LHCN-M2 (cell line): ENCODE measurements at regions not wholly inside any gene's neighbourhood (a gene's known extent, or its start where the extent isn't known, plus 50 kb on each side); places are given as distances from the start of the nearest gene placed in this dataset.

Experiments
- DNase-seq: peaks from one replicate; pipeline ENCODE4 v3.0.0-alpha.2; 2012; ENCODE audit warnings: low read depth

DNA sequence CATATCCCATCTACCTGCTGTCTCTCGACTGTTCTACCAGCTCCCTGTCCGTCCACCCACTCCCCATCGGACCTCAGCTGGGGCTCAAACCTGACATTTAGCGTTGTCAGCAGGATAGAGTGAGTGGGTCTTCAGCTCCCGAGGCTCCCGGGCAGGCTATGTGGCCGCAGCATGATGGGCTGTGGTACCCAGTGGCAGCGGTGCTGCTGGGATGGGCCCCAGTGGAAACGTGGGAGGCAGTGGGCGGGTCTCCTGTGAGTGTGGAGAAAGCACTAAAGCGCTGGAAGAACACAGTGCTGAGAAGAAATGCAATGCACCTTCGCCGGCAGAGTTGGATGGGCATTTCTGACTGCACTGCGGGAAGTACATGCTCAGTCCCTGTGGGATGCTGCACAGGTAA lies 204.8 kb upstream of the SYT4 start:
- DNase-seq, result no peak

DNA sequence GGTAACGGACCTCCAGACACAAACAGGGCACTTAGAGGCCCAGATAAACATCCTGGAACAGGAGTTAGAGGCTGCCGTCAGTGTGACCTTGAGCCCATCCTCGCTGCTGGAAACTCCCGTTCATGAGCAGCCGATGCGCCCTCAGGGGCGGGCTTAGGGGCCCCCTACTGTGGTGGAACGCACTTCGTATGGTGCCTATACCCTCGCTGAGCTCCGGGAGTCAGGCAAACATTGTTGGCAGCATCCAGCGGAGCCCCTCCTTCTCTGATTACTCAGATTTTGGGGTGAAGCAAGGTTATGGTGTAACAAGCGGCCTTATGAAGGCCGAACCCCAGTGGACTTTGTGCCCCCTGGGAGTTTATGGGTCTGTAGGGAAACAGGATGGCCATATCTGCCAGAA lies 205.3 kb upstream of the SYT4 start:
- DNase-seq, result no peak

DNA sequence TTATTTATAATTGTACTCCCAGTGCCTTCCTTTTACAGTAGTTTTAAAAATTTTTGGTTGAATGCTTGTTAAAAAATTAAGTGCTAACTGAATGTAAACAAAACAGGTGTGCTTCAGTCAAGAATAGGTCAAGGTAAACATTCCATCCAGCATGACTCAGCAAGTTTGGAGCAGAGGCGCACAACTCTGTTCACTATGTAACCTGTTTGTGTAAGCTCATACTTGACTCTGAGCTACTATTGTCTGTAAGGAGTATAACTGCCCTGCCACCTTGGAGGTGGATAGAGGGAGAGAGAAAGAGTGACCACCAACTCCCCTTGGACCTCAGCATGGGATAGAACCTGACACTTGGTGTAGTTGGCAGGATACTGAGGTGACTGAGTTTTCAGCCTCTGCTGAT lies 207.4 kb upstream of the SYT4 start:
- DNase-seq, result no peak

DNA sequence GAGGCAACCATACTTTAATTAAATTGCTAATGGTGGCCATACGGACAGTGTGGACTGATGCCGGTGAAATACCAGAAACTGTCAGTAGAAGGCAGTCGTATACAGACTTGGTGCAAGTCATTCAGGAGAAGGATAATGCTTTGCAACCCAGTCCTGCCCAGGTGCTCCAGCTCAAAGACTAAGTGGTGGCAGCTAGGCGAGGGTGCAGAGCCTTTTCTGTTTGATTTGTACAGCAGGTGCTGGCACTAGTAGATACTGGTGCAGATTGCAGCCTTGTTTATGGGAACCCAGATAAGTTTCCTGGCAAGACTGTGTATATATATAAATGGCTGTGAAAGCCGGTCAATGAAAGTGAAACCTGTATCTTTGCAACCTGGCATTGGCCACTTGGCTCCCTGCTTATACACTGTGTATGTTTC lies 208.3 kb upstream of the SYT4 start:
- no peak for DNase-seq

DNA sequence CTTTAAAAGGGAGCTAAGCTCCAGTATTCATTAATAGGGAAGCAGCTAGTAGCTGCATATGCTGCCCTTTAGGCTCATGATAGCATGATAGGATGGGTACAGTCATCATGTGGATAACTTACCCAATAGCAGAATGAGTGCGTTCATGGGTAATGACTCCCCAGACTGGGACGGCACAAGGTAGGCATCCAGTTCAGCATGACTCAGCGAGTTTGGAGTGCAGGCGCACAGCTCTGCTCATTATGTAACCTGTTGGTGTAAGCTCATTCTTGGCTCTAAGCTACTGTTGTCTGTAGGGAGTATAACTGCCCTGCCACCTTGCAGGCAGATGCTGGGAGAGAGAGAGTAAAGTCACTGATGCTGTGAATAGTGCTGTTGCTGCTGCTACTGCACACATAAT lies 209.2 kb upstream of the SYT4 start:
- DNase-seq, result peak; percentile 29

DNA sequence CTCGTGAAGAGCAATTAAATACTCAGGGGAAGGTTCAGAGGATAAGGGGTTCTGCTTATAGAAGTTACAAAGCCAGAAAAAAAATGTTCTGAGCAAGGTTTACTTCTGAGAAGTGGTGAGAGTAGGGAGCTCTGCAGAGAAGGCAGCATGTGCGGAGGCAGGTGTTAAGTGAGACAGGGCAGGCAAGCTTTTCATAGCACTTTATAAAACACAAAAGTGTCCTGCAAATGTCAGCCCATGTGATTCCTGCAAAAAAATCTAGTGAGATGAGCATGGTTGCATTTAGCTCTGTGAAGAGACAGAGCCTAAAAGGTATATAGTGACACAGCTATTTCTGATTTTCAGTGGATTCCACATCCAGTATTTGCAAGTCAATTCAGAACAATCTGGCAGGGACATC lies 223.8 kb upstream of the SYT4 start:
- DNase-seq, result no peak

DNA sequence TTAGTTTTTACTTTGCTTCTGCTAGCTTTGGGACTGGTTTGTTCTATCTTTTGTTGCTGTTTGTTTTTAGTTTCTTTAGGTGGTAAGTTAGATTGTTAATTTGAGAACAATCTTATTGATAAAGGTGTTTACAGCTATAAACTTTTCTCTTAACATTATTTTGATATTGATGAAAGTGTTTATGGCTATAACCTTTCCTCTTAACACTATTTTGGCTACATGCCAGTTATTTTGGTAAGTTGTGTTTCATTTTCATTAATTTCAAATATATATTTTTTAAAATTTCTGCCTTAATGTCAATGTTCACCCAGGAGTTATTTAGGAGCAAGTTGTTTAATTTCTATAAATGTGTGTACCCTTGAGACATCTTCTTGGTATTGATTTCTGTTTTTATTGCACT lies 229.6 kb upstream of the SYT4 start:
- no peak for DNase-seq

DNA sequence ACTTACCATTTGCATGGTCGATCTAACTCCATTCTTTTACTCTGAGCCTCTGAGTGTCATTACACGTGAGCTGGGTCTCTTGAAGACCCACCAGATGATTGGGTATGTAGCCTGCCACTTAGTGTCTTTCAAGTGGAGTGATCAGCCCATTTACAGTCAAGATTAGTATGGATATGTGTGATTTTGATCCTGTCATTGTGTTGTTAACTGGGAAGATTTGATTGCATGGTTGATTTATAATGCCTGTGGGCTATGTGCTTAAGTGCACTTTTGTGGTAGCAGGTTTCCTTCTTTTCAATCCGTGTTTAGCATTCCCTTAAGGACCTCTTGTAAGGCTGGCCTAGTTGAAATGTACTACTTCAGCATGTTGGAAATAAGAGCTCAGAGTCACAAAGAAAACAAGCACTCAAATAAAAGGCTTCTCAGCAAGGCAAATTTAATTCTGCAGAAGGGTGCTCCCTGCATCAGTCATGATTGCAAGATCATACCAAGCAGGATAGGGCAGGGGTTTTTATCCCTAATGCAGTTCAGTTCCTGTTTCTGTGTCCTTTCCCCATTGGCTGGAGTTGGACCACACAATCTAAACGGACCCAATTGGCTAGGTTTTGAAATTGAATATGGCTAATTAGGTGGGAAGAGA lies 230.7 kb upstream of the SYT4 start:
- no peak for DNase-seq

DNA sequence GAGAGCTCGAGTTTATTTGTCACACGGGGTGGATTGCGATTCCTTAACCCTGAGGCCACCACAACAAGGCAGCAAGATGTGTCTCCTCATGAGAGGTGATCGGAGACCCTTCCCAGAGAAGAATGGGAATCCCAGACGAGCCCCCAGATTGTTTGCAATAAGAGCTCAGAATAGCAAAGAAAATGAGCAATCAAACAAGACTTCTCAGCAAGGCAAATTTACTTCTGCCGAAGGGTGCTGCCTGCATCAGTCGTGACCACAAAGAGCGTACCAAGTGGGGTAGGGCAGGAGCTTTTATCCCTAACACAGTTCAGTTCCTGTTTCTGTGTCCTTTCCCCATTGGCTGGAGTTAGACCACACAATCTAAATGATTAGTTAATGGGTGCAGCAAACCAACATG lies 237.5 kb upstream of the SYT4 start:
- DNase-seq, result no peak

DNA sequence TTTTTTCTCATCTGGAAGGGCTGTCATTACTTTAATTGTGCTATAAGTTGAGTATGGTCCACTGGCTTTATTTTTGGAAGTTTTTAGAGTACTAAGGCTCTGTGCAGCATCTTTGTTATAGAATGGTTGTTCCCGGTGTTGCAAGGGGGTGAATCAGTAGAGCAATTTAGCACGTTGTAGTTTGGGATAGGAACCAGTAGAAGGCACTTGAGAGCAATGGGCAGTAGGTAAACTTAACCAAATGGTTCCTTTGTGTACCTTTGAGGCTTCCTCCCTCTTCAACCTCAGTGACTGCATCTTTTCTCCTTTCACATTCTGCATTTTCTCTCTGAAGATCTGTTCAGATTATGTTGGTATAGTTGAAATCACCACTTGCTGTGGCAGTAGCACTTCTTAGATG lies 238.2 kb upstream of the SYT4 start:
- no peak for DNase-seq

DNA sequence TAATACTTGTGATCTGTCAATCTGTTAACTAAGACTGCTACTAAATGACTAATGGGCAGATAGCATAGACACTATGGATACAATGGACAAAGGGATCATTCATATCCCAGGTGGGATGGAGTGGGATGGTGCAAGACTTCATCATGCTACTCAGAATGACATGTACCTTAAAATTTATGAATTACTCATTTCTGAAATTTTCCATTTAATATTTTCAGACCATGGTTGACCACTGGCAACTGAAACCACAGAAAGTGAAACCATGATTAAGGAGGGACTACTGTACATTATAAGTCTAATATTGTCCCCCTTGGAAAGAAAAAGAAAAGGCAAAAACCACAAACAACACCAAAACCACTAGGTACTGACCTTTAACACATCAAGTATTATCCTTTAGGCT lies 247.0 kb upstream of the SYT4 start:
- peak; percentile 24 for DNase-seq

DNA sequence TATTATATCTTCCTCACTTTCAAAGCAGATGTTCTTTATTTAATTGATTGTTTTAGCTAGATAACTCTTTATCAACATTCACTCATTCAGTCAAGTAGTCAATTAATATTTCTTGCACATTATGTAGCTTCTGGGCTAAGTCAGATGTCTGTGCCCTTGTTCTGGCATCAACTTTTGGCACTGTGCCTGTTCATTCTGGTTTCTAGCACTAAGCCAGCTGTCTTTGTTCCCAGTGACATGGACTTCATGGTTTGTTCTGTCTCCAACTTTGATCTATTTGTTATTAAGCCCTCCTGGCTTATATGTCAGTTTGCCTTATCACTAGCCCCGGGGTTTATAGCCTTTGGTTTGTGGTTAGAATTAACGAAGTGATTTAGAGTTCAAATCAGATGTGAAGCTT lies 247.9 kb upstream of the SYT4 start:
- peak; percentile 81 for DNase-seq

DNA sequence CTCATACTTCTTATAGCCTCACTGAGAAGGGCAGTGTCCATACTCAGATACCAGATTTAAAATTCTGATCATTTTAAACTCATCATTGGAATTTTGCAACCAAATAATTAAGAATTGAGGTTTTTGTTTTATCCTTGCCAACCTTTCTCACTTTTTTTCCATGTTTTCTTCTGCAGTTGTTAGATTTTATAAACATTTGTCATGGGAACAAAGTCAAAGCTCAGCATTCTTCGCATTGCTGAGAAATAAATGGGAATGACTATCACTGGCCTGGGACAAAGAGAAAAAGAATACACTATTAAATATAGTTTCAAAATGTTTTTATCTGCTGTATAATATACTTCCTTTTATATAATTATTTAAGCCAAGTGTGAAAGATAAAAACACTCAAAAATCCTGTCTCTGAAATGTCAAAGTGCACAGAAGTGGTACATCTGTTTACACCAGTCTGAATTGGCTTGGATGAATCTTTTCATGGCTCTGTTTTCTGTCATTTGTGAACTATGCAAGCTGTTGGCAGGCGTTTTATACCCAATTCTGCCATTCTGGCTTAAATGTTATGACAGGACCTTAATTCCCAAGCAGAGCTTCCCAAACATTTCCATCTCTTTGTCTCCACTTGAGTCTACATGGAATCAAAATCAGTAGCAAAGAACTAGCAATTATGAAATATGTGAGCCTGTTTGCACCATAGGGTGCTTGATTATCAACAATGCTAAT lies 249.3 kb upstream of the SYT4 start:
- peak; percentile 61 for DNase-seq

DNA sequence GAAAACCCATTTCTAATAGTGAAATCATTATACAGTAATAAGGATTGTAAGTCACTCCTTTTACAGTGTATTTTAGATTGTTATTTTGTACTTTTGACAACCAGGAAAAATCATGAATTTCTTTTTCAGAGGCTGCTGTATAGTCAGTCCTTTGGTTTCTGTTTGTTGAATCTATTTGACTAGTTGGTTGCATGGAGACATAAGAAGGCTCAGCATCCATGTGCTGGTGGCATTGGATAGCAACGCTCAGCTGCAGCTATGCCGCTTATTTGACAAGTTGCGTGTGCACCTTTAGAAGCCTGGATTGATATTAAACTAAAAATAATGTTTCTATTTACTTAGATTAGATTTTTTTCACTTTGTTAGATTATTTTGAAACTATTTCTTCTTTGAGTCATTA lies 254.1 kb upstream of the SYT4 start:
- no peak for DNase-seq

DNA sequence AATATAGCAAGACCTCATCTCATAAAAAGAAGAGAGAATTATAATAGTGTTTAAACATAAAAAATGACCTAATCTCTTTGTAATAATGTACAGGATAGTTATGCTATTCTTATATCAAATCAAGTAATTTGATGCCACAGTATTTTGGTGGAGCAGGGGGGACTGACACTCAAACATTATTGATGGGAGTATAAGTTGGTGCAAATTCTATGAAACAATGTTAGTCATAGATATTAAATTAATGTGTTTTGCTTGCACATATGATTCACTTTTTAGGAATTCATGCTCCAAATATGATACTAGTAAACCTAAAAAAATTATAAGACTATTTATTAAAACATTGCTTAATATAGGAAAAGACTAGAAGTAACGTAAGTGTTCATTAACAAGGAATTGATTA lies 256.1 kb upstream of the SYT4 start:
- no peak for DNase-seq

DNA sequence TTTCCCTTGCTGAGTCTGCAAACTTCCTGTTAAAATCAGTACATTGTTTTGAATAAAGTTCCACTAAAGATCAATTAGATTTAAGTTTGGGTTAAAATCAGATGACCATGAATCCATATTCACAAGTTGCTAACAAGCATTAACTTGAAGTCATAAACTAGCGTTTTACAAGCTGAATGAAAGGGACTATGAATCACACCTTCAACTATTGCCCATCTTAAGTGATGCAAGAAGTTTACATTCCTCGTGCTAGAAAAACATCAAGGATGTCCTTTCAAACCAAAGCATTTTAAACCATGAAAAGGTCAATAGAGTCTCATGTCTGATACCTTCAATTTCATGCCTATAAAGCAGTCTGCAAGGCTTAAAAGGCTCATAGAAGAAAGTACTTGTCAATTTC lies 257.2 kb upstream of the SYT4 start:
- peak; percentile 57 for DNase-seq

DNA sequence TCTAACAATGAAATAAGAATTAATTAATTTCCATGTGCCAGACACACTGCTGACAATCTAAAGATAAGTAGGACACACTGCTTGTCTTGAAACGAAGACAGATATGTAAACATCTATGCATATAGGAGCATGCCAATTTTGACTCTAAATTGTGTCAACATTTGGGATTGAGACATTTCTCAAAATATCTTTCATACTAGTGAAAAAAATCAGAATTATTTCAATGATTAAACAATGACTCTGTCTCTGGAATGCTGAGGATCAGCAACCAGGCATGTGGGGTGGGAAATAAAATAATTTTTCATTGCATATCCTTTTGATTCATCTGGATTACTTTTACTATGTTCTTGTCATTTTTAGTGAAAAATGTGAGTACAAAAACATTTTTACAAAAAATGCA lies 262.6 kb upstream of the SYT4 start:
- peak; percentile 47 for DNase-seq

DNA sequence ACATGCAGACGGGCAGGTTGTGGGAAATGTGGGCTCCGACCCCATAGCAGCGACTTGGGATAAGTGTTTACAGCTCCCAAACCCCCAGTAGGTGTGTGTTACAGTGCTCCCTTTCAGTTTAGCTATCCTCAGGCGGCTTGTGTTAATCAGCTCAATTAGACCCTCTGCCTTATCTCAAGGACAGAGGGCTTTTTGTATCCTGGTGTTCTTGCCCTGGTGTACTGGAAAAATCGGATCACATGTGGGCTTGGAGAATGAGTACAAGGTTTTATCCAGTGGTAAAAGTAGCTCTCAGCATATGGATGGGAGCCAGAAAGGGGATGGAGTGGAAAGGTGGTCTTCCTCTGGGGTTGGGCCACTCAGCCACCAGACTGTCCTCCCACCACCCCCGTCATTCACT lies 264.7 kb upstream of the SYT4 start:
- DNase-seq, result no peak

DNA sequence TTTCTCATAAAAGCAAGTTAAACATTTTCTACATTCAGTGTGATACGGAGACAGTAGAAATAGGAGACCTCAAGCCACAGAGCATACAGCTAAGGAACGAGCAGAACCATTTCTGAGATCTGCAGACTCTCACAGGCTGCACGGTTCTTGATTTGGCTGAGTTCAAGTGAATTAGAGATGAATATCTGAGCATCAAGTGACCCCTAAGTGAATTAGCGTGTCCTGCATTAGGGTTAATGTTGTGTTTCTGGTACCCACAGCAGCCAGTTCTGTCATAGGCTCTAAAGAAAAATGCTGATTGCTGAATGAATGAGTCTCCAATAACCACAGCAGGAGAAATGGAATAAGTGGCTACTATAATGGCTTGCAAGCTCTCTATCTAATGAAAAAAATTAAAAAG lies 265.9 kb upstream of the SYT4 start:
- no peak for DNase-seq

DNA sequence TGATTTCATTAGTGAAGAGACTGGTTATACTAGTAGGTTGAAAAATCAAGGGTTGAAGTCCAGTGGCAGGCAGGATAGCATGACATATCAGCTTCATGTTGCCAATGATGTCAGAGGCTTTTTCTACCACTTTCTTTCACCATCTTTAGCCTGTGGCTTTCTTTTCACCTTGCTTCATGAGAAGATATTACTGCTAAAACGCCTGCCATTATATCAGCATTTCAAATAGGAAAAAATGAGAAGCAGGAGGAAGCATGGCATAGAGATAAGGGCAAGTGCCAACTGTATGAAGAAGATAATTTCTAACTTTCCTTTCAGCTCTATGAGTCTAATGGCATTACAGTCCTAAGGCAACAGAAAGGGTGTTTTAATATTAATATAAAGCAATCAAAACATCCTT lies 270.2 kb upstream of the SYT4 start:
- DNase-seq, result no peak

DNA sequence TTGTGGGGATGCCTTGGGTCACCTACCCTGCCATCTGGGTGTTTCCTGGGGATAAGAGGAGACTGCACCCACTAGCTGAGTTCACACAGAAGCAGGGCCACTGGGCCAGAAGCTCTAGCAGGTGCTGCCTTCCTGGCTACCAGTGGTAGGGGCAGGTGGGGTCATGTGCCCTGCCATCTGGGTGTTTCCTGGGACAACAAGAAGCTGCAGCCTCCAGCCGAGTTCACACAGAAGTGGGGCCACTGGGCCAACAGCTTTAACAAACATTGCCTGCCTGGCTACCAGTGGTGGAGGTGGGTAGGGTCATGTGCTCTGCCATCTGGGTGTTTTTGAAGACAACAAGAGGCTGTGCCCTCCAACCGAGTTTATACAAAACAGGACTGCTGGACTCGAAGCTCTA lies 282.2 kb upstream of the SYT4 start:
- no peak for DNase-seq

DNA sequence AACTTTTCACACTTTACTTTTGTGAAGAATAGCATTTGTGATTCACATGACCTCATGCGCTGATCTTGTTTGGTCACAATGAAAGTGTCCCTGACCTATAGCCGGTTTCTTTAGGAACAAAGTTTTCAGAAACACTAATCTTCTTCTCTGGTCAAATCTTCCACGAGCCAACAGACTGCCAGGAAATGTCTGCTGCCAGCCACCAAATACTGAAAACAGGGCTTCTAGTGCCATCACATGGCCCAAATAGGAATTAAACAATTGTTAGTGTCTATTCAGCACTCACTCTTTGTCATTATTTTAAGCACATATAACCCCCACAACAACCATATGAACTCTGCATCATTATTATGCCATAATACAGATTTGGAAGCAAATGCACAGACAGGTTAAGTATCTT lies 286.5 kb upstream of the SYT4 start:
- peak; percentile 56 for DNase-seq

DNA sequence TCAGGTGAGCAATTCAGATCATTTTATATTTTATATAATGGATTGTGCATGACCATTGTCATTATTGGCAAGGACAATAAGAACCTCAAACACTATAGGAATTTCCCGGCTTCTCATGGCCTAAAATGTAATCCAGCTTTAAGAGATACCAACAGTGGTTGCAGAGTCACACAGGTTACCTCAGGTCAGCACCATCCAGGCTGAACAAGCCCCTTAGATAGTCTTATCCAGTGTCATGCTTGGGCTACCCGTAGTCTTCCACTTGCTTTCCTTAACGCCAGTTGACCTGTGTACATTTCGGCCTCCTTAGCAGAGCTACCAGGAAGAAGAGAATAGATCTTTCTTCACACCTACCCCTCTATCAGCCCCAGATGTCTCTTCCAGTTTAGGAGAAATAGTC lies 293.3 kb upstream of the SYT4 start:
- no peak for DNase-seq
